Stimulated activated CD4-positive, alpha-beta T cell treated with anti-CD3 and anti-CD28 coated beads, Interleukin-1b, Interleukin-23, amount 100 ng/mL, for 1 hour (primary cell): ENCODE measurements at regions not wholly inside any gene's neighbourhood (a gene's known extent, or its start where the extent isn't known, plus 50 kb on each side); places are given as distances from the start of the nearest gene placed in this dataset.

ENCODE experiments used
- DNase-seq, 2 donors: peaks; one replicate each; pipeline ENCODE4 v3.0.0-alpha.2; 2020; ENCODE audit warnings: low read depth in 2 of 2

GRCh38 chr20:56957737-56958553 is 308.5 kb downstream of the BMP7 start:
- no peak for DNase-seq

DNA sequence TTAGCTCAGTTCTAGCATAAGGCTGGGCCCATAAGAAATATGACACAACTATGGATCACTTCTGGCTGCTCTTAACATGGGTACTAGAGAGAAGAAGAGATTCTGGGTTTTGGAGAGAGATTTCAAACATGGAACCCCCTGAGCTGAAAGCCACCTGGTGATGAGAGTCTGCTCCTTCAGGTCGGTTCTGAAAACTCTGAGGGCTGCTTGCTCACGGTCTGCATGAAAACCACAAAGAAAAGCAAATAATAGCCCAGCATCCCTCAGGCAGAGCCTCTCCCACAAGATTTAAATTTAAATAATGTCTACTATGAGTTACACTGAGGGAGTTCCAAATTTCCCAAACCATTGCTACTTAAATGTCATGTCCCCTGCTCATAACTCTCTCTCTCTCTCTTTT is 301.5 kb downstream of the BMP7 start:
- no peak for DNase-seq

DNA sequence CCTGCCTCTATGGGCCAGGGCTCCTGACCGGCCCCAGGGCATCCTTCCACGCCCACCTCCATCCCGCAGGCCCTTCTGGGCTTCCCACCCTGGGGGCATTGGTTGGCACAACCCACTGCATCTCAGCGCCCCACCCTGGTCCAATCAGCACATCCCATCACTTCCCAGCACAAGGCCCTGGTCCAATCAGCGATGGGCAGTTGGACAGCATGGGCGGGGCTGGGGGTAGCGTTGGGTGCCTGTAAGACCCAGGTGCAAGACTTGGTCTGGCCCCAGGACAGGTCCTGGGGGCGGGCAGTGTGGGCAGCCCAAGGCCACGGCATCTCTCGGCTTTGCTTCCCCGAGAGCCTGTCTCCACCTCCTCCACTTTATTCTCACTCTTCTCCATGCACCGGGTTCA is 298.5 kb downstream of the BMP7 start:
- DNase-seq, result no peak

DNA sequence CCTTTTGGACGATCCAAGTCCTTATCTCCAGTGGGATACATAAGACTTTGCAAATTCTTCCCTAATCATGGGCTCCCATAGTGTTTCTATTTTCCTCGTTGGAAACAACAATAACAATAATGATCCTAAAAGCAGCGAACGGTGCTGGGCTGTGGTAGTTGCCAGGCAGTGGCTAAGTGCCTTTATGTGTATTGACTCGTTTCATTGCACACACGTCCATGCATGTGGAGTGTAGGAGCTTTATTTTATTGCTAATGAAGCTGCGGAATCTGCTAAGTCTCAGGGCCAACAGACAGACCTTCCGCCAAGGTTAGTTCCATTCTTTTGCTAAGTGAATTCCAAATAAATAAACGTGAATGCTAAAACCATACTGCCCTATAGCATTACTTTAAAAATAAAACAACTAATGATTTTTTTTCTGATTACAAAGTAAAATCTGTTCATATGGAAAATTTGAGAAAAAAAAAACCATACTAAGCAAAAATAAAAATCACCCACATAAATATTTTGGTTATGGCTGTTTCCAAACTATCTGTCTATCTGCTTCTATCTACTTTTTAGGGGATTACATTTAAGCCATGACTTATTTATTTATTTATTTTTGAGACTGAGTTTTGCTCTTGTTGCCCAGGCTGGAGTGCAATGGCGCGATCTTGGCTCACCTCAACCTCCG is 297.9 kb downstream of the BMP7 start:
- no peak for DNase-seq

DNA sequence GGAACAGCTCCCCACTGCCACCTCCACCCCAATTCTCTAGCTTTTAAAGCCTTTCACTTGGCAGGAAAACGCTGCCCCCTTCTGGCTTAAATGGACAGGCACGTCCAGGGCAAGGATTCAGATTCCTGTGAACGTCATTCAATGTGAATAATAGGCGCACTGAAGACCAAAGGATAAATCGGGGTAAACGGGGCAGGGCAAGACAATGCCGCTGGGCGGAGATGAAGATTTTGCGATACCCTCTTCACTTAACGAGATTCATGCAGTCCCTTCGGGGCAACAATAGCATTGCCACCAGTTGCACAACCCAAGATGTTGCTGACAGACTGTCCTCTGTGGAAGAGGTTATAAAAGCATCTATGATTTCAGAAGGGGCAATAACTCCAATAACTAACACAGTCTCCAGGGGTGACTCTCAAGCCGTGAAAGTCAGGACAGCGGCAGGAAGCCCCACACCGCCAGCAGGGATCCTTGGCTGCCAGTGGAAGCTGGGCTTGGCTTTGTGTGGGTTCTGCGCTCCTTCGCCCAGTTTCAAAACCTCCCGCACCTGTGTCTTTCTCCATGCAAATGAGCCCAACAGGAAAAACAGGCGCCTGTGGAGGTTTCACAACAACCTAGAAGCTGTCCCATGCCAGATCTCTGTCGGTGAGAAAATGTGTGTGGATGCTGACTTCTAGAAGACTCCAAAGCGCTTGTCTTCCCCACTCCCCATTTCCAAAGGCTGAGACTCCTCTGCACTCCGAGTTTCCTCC is 291.8 kb downstream of the BMP7 start:
- no peak for DNase-seq

DNA sequence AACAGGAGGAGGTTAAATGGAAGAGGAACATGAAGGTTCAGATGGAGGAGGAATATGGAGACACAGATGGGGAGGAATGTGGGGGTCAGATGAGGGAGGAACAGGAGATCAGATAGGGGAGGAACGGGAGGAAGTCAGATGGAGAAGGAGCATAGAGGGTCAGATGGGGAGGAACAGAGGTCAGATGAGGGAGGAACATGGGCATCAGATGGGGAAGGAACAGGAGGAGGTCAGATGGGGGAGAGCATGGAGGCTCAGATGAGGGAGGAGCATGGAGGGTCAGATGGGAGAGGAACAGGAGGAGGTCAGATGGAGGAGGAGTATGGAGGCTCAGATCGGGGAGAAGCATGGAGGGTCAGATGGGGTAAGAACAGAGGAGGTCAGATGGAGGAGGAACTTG is 290.6 kb downstream of the BMP7 start:
- DNase-seq, result no peak

DNA sequence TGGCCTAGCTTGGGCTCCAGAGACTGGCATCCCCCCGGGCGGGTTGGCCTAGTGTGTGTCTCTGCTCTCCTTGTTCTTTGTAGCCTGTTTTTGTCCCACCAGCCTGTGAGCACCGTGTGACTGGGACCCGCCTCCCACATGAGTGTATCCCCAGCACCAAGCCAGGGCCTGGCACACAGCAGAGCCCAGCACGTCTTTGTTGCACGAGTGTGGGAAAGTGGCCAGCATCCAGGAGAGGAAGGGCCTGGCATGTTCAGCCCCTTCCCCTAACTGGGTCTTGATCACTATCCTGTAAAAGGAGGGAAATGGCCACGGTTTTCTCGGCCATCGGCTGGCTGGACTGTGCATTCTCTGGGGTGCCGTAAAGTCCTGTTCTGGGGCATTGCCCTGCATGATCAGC is 290.1 kb downstream of the BMP7 start:
- no peak for DNase-seq

DNA sequence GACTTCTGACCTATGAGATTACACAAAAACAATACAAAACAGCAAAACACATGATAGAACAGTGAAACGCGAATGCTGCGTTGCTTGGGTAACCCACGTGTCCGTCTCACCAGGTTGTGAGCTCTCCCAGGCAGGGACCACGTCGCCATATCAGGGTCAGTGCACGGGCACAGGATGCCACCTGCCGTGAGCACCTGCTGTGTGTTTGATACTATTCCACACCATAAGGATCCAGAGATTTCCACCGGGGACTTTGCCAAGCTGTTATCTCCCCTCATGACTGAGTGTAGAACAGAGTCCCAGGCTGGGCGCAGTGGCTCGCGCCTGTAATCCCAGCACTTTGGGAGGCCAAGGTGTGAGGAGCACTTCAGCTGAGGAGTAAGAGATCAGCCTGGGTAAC is 288.0 kb downstream of the BMP7 start:
- no peak for DNase-seq

DNA sequence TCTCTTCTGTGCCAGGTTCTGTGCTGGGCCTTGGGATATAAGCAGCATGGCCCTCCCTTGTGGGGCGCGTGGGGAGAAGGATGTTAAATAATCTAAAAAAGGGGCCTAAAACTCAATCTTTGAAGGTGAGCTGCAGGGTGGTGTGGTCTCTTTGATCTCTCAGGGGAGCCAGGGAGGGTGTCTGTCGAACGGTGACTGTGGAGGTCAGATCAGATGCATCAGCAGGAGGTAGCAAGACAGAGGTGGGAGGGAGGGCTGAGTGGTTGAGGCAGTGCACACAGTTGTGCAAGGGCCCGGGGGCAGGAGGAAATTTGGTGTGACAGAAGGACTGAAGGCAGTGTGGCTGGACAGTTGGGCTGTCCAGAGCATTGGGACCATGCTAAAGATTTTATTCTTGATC is 287.3 kb downstream of the BMP7 start:
- DNase-seq, result no peak

GRCh38 chr20:56981301-56981700 is 285.1 kb downstream of the BMP7 start:
- no peak for DNase-seq

GRCh38 chr20:56983813-56984212 is 282.6 kb downstream of the BMP7 start:
- no peak for DNase-seq

GRCh38 chr20:56985066-56985685 is 281.3 kb downstream of the BMP7 start:
- no peak for DNase-seq

DNA sequence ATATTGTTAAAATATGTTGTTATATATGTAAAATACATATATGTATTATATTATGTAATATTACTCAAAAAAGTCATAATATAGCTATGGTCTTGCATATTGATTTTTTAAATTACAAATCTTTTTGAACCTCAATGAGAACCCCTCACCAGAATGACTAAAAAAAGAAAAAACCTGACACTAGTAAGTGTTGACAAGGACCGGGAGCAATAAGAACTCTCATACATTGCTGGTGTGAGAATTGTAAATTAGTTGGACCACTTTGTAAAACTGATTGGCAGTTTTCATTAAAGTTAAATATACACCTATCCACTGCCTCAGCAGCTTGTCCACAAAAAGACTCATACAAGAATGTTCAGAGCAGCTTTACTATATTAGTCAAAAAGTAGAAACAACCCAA is 280.0 kb downstream of the BMP7 start:
- DNase-seq, result no peak

DNA sequence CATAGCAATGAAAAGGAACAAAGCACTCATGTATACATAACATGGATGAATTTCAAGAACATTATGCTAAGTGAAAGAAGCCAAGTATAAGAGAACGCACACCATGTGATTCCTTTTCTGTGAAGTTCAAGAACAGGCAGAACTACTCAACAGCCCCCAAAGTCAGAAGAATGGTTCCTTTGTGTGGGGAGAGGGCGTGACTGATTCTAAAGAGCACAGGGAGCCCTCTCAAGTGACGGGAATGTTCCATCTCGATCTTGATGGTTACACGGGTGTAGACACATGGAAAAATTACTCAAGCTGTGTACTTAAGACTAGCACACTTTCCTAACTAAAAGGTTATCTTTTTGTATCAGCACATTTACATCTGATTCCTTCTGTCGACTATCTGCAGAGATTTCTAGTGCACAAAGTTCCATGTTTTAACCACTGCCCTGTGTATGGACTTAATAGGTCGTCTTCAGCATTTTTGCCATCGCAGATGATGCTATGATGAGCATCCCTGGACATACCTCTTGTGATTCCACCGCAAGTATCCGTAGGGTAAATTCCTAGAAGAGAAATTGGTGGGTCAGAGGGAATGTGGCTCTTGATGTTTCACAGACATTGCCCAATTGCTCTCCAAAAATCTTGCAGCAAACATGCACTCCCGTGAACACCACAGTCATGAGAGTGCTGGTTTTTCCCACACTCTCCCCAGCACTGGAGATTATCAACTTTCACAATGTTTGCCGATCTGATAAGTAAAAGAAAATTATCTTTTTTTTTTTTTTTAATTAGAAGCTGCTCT is 279.3 kb downstream of the BMP7 start:
- no peak for DNase-seq

GRCh38 chr20:56987986-56988385 is 278.5 kb downstream of the BMP7 start:
- DNase-seq, result no peak

- no peak for DNase-seq
These were observed 278.0 kb downstream of the BMP7 start for GRCh38 chr20:56988446-56988845.

DNA sequence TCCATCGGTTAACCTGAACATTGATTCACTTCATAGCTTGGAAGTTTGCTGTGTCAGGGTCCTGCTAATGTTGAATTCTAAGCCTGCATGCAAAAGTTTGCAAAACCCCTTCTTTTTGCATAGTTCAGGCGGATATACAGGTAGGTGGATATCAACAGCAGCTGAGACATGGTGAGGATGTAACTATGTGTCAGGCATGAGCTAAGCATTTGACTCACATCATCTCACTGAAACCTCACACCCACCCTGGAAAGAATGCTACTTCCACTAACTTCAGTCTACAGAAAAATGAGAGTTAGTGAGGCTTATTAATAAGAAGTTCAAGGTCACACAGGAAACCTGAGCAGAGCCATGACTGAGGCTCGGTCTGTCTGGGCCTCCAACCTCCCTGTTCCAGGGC is 276.9 kb downstream of the BMP7 start:
- no peak for DNase-seq

- DNase-seq, result no peak
These were observed 273.4 kb downstream of the BMP7 start for GRCh38 chr20:56993020-56993559.

DNA sequence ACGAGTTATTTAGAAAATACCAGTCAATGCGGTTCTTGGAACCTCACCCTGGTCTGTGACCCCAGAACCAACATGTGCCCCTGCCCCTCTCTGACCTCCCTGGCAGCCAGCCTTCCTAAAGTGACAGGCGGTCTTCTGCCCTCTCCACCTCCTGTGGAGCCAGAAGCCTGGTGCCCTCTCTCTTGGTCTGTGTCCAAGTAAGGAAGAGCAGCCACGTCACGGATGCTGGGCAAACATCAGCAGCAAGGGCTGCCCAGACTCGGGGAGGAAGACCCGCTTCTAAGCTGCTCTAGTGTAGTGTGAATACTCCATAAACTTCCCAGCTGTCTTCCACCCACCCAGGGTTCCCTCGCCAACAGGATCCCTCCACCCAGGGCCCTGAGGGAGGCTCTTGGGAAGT is 272.4 kb downstream of the BMP7 start:
- DNase-seq, result no peak

DNA sequence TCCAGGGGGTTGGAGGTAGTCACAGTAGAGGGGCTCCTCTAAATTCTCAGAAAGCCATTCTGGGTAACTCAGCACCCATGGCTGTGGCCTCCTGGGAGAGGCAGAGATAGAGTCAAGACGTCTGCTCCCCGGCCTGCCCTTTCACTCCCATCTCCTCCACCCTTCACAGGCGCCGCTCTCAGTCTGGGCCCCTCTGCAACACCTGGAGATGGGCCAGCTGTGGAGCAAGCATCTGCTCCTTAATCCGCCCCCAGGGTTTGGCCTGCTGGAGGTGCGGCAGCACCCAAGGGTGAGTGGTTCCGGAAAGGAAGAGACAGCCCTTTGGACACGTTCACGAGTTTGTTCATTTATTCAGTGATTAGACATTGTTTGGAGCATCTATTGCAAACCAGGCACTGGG is 271.3 kb downstream of the BMP7 start:
- no peak for DNase-seq

- DNase-seq, result no peak
These were observed 270.8 kb downstream of the BMP7 start for GRCh38 chr20:56995635-56996075.
